H1 (cell line): ENCODE measurements at regions not wholly inside any gene's neighbourhood (a gene's known extent, or its start where the extent isn't known, plus 50 kb on each side); places are given as distances from the start of the nearest gene placed in this dataset.

Experiments used
- CTCF ChIA-PET: fragments of 300-600 bp; sonication (Branson Sonifier 250); formaldehyde crosslinking; loops from one replicate; lab custom pipeline; 2021; ENCODE audit not compliant: partially characterized antibody; lab: Charles Lee
- POLR2A ChIA-PET: fragments of 300-600 bp; sonication (Branson Sonifier 250); formaldehyde crosslinking; loops from one replicate; lab custom pipeline; 2021; ENCODE audit warnings: inconsistent platforms; ENCODE audit not compliant: partially characterized antibody; lab: Charles Lee
- DNase-seq, 2 experiments: peaks; one replicate each; pipeline versions ENCODE4 v3.0.0 to v3.0.0-alpha.2; 2010 to 2022; ENCODE audit warnings: low spot score in 2 of 2, low read depth in 1 of 2, mixed read lengths in 1 of 2
- FAIRE-seq: peaks from 2 replicates; lab custom pipeline; 2011; peaks lifted over from hg19 to GRCh38; lab: Jason Lieb, UNC
- H2AFZ ChIP-seq: 2 replicates; pipeline ENCODE4 v1.8.1; 2012; ENCODE audit warnings: low read length, inconsistent platforms
- H2AK5ac ChIP-seq: 2 replicates; pipeline ENCODE4 v1.6.1; 2013; ENCODE audit warnings: low read depth, low read length
- H2BK120ac ChIP-seq: replicated peaks from 2 replicates; pipeline ENCODE3; 2013; ENCODE audit warnings: low read depth, low read length, inconsistent platforms
- H2BK12ac ChIP-seq: 2 replicates; pipeline ENCODE4 v1.6.1; 2013; ENCODE audit warnings: low read depth, low read length
- H2BK15ac ChIP-seq: 2 replicates; pipeline ENCODE4 v1.6.1; 2013; ENCODE audit warnings: low read length
- H2BK20ac ChIP-seq: 2 replicates; pipeline ENCODE4 v1.6.1; 2013; ENCODE audit warnings: low read length
- H2BK5ac ChIP-seq: 2 replicates; pipeline ENCODE4 v1.6.1; 2013; ENCODE audit warnings: low read depth, low read length
- H3K14ac ChIP-seq: 2 replicates; pipeline ENCODE4 v1.6.1; 2013; ENCODE audit warnings: inconsistent platforms; ENCODE audit not compliant: insufficient read length
- H3K18ac ChIP-seq: 2 replicates; pipeline ENCODE4 v1.6.1; 2013; ENCODE audit warnings: low read length; ENCODE audit errors: extremely low read depth
- H3K23ac ChIP-seq: 2 replicates; pipeline ENCODE4 v1.6.1; 2013; ENCODE audit warnings: inconsistent platforms; ENCODE audit not compliant: insufficient read length
- H3K23me2 ChIP-seq: 2 replicates; pipeline ENCODE4 v1.6.1; 2013; ENCODE audit warnings: low read depth, low read length
- H3K27ac ChIP-seq: 2 replicates; pipeline ENCODE4 v1.6.1; 2011; ENCODE audit warnings: low read depth, low read length, inconsistent platforms
- H3K27me3 ChIP-seq, 4 experiments: replicated peaks in 1 of 4; 1 replicate in 1 of 4; 2 replicates in 3 of 4; pipeline versions ENCODE4 v1.6.1 to v1.8.1; 2011 to 2013; ENCODE audit warnings: low read length in 3 of 4, mild to moderate bottlenecking in 3 of 4, inconsistent platforms in 2 of 4, mixed read lengths in 2 of 4, moderate library complexity in 1 of 4; ENCODE audit not compliant: control insufficient read depth in 3 of 4, insufficient read depth in 3 of 4; ENCODE audit errors: extremely low read depth in 1 of 4
- H3K36me3 ChIP-seq, 4 experiments: 2 replicates each; pipeline versions ENCODE4 v1.6.1 to v1.8.1; 2011 to 2013; ENCODE audit warnings: mild to moderate bottlenecking in 4 of 4, low read length in 3 of 4, moderate library complexity in 2 of 4, control low read depth in 1 of 4, inconsistent platforms in 1 of 4; ENCODE audit not compliant: insufficient read depth in 4 of 4, control insufficient read depth in 2 of 4
- H3K4ac ChIP-seq: replicated peaks from 2 replicates; pipeline ENCODE3; 2013; ENCODE audit warnings: low read length, low read depth, mixed read lengths, inconsistent platforms; ENCODE audit not compliant: insufficient read length
- H3K4me1 ChIP-seq, 4 experiments: replicated peaks in 1 of 4; 1 replicate in 1 of 4; 2 replicates in 3 of 4; pipeline versions ENCODE4 v1.6.1 to v1.8.1; 2011 to 2013; ENCODE audit warnings: low read length in 3 of 4, inconsistent platforms in 2 of 4, mixed read lengths in 1 of 4; ENCODE audit not compliant: insufficient read depth in 4 of 4, control insufficient read depth in 3 of 4
- H3K4me2 ChIP-seq, 2 experiments: 2 replicates each; pipeline versions ENCODE4 v1.6.1 to v1.8.1; 2011 to 2013; ENCODE audit warnings: low read depth in 2 of 2, low read length in 2 of 2, control low read depth in 1 of 2, inconsistent platforms in 1 of 2, mild to moderate bottlenecking in 1 of 2; ENCODE audit not compliant: insufficient read depth in 1 of 2
- H3K4me3 ChIP-seq, 4 experiments: fragments of 200-600, 300-600 bp in 1 of 4; sonication (generic), shearing (Covaris generic), sonication (Bioruptor Twin) in 1 of 4; 2 replicates each; pipeline versions ENCODE4 v1.5.1 to v1.8.1; 2011 to 2016; ENCODE audit warnings: low read length in 4 of 4, low read depth in 3 of 4, control low read depth in 2 of 4, inconsistent platforms in 2 of 4, mild to moderate bottlenecking in 2 of 4, mixed read lengths in 1 of 4, moderate library complexity in 1 of 4; ENCODE audit not compliant: insufficient read depth in 2 of 4; ENCODE audit errors: extremely low read depth in 1 of 4
- H3K56ac ChIP-seq: replicated peaks from 2 replicates; pipeline ENCODE3; 2013; ENCODE audit warnings: low read depth, mild to moderate bottlenecking, mixed read lengths, low read length, inconsistent platforms; ENCODE audit not compliant: insufficient read length
- H3K79me1 ChIP-seq: 2 replicates; pipeline ENCODE4 v1.6.1; 2013; ENCODE audit warnings: low read depth, low read length, control low read depth
- H3K79me2 ChIP-seq, 2 experiments: 2 replicates each; pipeline versions ENCODE4 v1.6.1 to v1.8.1; 2012 to 2013; ENCODE audit warnings: low read length in 2 of 2, mild to moderate bottlenecking in 2 of 2, inconsistent platforms in 1 of 2; ENCODE audit not compliant: insufficient read depth in 2 of 2, control insufficient read depth in 1 of 2
- H3K9ac ChIP-seq, 4 experiments: replicated peaks in 1 of 4; 1 replicate in 1 of 4; 2 replicates in 3 of 4; pipeline versions ENCODE4 v1.6.1 to v1.8.1; 2011 to 2013; ENCODE audit warnings: low read depth in 3 of 4, low read length in 3 of 4, control low read depth in 2 of 4, mild to moderate bottlenecking in 2 of 4, moderate library complexity in 2 of 4, inconsistent platforms in 1 of 4; ENCODE audit errors: extremely low read depth in 1 of 4
- H3K9me3 ChIP-seq, 2 experiments: 2 replicates each; pipeline versions ENCODE4 v1.6.1 to v1.8.1; 2012 to 2013; ENCODE audit warnings: mild to moderate bottlenecking in 2 of 2, moderate library complexity in 2 of 2, control low read depth in 1 of 2, inconsistent platforms in 1 of 2, low read depth in 1 of 2, low read length in 1 of 2, mixed read lengths in 1 of 2; ENCODE audit not compliant: insufficient read depth in 2 of 2
- H4K20me1 ChIP-seq, 2 experiments: replicated peaks in 1 of 2; 2 replicates each; pipeline versions ENCODE3 to v1.8.1; 2011 to 2013; ENCODE audit warnings: inconsistent platforms in 2 of 2, low read length in 2 of 2, mild to moderate bottlenecking in 1 of 2; ENCODE audit not compliant: insufficient read depth in 2 of 2, control insufficient read depth in 1 of 2
- H4K5ac ChIP-seq: 2 replicates; pipeline ENCODE4 v1.6.1; 2013; ENCODE audit warnings: low read length, low read depth, mixed read lengths, inconsistent platforms; ENCODE audit not compliant: insufficient read length
- H4K8ac ChIP-seq: 2 replicates; pipeline ENCODE4 v1.8.0; 2013; ENCODE audit warnings: mild to moderate bottlenecking, moderate library complexity, low read length, inconsistent platforms; ENCODE audit not compliant: insufficient read depth; ENCODE audit errors: extremely low read depth
- H4K91ac ChIP-seq: replicated peaks from 2 replicates; pipeline ENCODE3; 2013; ENCODE audit warnings: low read length, mixed read lengths, inconsistent platforms; ENCODE audit not compliant: insufficient read length
- CHD1 ChIP-seq: IDR thresholded peaks from 2 replicates; pipeline ENCODE4 v1.6.1; 2012; ENCODE audit warnings: low read depth, low read length, improper control_type of control experiment
- CREB1 ChIP-seq: IDR thresholded peaks from 2 replicates; pipeline ENCODE4 v1.6.1; 2012; ENCODE audit warnings: inconsistent platforms
- CTBP2 ChIP-seq: IDR thresholded peaks from 2 replicates; pipeline ENCODE4 v1.7.0; 2011; ENCODE audit warnings: borderline replicate concordance, mild to moderate bottlenecking, moderate library complexity, mixed read lengths, low read length; ENCODE audit not compliant: insufficient read depth, insufficient read length
- CTCF ChIP-seq, 3 experiments: IDR thresholded peaks; 1 replicate in 2 of 3; 2 replicates in 1 of 3; pipeline versions ENCODE4 v1.5.1 to v1.6.1; 2011; ENCODE audit warnings: low read length in 3 of 3, mild to moderate bottlenecking in 3 of 3, inconsistent platforms in 2 of 3, low read depth in 1 of 3, moderate library complexity in 1 of 3; ENCODE audit not compliant: insufficient read depth in 1 of 3; ENCODE audit errors: control extremely low read depth in 1 of 3
- E2F6 ChIP-seq: IDR thresholded peaks from 2 replicates; pipeline ENCODE4 v1.6.1; 2012; ENCODE audit warnings: inconsistent platforms
- GABPA ChIP-seq: IDR thresholded peaks from 2 replicates; pipeline ENCODE4 v1.6.1; 2011; ENCODE audit warnings: mild to moderate bottlenecking, low read length, moderate library complexity, borderline replicate concordance; ENCODE audit not compliant: insufficient read depth
- KDM4A ChIP-seq: IDR thresholded peaks from one replicate; pipeline ENCODE4 v1.7.1; 2012; ENCODE audit warnings: low read depth, mild to moderate bottlenecking, moderate library complexity, low read length, inconsistent platforms; ENCODE audit not compliant: severe bottlenecking
- SIRT6 ChIP-seq: IDR thresholded peaks from one replicate; pipeline ENCODE4 v1.7.1; 2012; ENCODE audit warnings: low read length, inconsistent platforms
- TAF7 ChIP-seq: optimal IDR thresholded peaks from 2 replicates; pipeline ENCODE3; 2011; ENCODE audit warnings: low read depth, mild to moderate bottlenecking, inconsistent platforms, low read length, moderate library complexity, borderline replicate concordance
- WGBS, 2 experiments: shearing (Covaris generic) in 1 of 2; methylation state at CpG; one replicate each; pipeline versions ENCODE4 v1.1.6 to v1.1.7; 2013 to 2015; ENCODE audit warnings: low lambda C conversion rate in 2 of 2, mixed read lengths in 2 of 2, inconsistent platforms in 1 of 2, low coverage in 1 of 2, missing lambda C conversion rate in 1 of 2; ENCODE audit not compliant: insufficient replicate concordance in 2 of 2, insufficient coverage in 1 of 2, insufficient read length in 1 of 2; ENCODE audit errors: extremely low coverage in 1 of 2, missing lambda C conversion rate in 1 of 2; 5-methylcytosine and 5-hydroxymethylcytosine counted together

GRCh38 chr15:81909011-81909358 is 136.8 kb downstream of the MEX3B start:
- Histone ChIP-seq H3K18ac (no peak overlapping the region), H4K20me1 (no peaks in the 10 kb centered on the region), H2BK12ac (no peak overlapping the region), H3K23ac (no peak overlapping the region), H3K79me1 (no peaks in the 10 kb centered on the region), H2BK20ac (no peak overlapping the region), H4K91ac (no peak overlapping the region), H3K9ac (no peak overlapping the region), H3K4me3 (no peak overlapping the region), H2AK5ac (no peak overlapping the region), H2BK15ac (no peak overlapping the region), H3K4ac (no peak overlapping the region), H3K23me2 (no peaks in the 10 kb centered on the region; the same call in 1 of the 2 replicates), H2BK5ac (no peak overlapping the region), H4K8ac (no peak overlapping the region), H3K4me1 (peaks cover 0 to 6% (median 3%) of the 10 kb centered on the region in 4 experiments; a peak in 3 of 7 replicates), H3K27me3 (no peaks in the 10 kb centered on the region), H2AFZ (no peak overlapping the region), H2BK120ac (no peak overlapping the region), H3K4me2 (no peak overlapping the region; a peak in 1 of 4 replicates), H3K56ac (no peak overlapping the region), H3K79me2 (no peaks in the 10 kb centered on the region), H3K36me3 (no peaks in the 10 kb centered on the region), H4K5ac (no peak overlapping the region), H3K9me3 (no peaks in the 10 kb centered on the region), H3K27ac (no peak overlapping the region), H3K14ac (no peak overlapping the region)
- DNase-seq (no peak), FAIRE-seq (no peak)
- POLR2A ChIA-PET, result no interaction called here
- 77% methylated on average over 2 of the region's 2 CpGs; no CpG with 5 or more reads in 1 of the 2 experiments for WGBS, 2 experiments
- TF ChIP-seq E2F6, result no peak
- no peak for TF ChIP-seq CHD1
- no peak for TF ChIP-seq SIRT6
- no peak for TF ChIP-seq CTBP2
- TF ChIP-seq TAF7, result no peak
- TF ChIP-seq CREB1, result no peak
- no peak for TF ChIP-seq GABPA
- no peak for TF ChIP-seq CTCF (IDR thresholded peaks at IDR 0.05; ENCODE audit: control extremely low read depth in 1 of 3, insufficient read depth in 1 of 3, low read depth in 1 of 3, low read length in 3 of 3)
- TF ChIP-seq KDM4A, result no peak
- CTCF ChIA-PET, result no interaction called here
